Endothelial cell of umbilical vein (primary cell): ENCODE measurements at regions not wholly inside any gene's neighbourhood (a gene's known extent, or its start where the extent isn't known, plus 50 kb on each side); places are given as distances from the start of the nearest gene placed in this dataset.

Experiments used
- BruUV-seq: library from RNA; stranded (reverse); fragments of 400-500 nt; replicated peaks from 2 replicates; lab custom pipeline; 2021; lab: Mats Ljungman, UMichigan
- CTCF ChIA-PET: fragments of 300-600, 350-600 bp; sonication (Branson Sonifier 250); formaldehyde crosslinking; loops from one replicate; lab custom pipeline; 2021; ENCODE audit warnings: antibody characterized with exemption, inconsistent platforms; lab: Charles Lee
- POLR2A ChIA-PET: fragments of 300-600, 350-600 bp; sonication (Branson Sonifier 250); formaldehyde crosslinking; loops from one replicate; lab custom pipeline; 2021; ENCODE audit warnings: antibody characterized with exemption, inconsistent platforms; lab: Charles Lee
- DNase-seq: peaks from one replicate; pipeline ENCODE4 v3.0.0-alpha.2; 2011; ENCODE audit warnings: low read depth, low spot score
- FAIRE-seq: peaks from 2 replicates; lab custom pipeline; 2011; peaks lifted over from hg19 to GRCh38; lab: Jason Lieb, UNC
- H2AFZ ChIP-seq: 2 replicates; pipeline ENCODE4 v1.6.0; 2012; ENCODE audit warnings: low read depth, low read length, control low read depth, inconsistent platforms
- H3K27ac ChIP-seq: 2 replicates; pipeline ENCODE4 v1.5.1; 2011; ENCODE audit warnings: low read depth, mild to moderate bottlenecking, control low read depth, low read length, moderate library complexity; ENCODE audit not compliant: insufficient read depth
- H3K27me3 ChIP-seq, 2 experiments: 2 replicates each; pipeline versions ENCODE4 v1.6.0 to v1.6.1; 2011; ENCODE audit warnings: low read length in 2 of 2, mixed read lengths in 1 of 2; ENCODE audit not compliant: control insufficient read depth in 2 of 2, insufficient read depth in 2 of 2
- H3K36me3 ChIP-seq, 2 experiments: 2 replicates in 1 of 2; 3 replicates in 1 of 2; pipeline ENCODE4 v1.5.1; 2011; ENCODE audit warnings: low read length in 2 of 2, mild to moderate bottlenecking in 1 of 2, moderate library complexity in 1 of 2; ENCODE audit not compliant: control insufficient read depth in 2 of 2, insufficient read depth in 2 of 2; ENCODE audit errors: extremely low read depth in 1 of 2
- H3K4me1 ChIP-seq: 3 replicates; pipeline ENCODE4 v1.5.1; 2011; ENCODE audit warnings: mild to moderate bottlenecking, low read length; ENCODE audit not compliant: control insufficient read depth, insufficient read depth; ENCODE audit errors: extremely low read depth
- H3K4me2 ChIP-seq: 2 replicates; pipeline ENCODE4 v1.6.1; 2011; ENCODE audit warnings: low read length, control low read depth, mixed read lengths; ENCODE audit not compliant: insufficient read depth
- H3K4me3 ChIP-seq, 3 experiments: fragments of 200-600 bp in 1 of 3; sonication (generic), shearing (Covaris generic) in 1 of 3; replicated peaks in 1 of 3; 2 replicates each; pipeline ENCODE4 v1.5.1; 2011 to 2016; ENCODE audit warnings: control low read depth in 3 of 3, low read length in 3 of 3, mild to moderate bottlenecking in 2 of 3, inconsistent platforms in 1 of 3, low read depth in 1 of 3, moderate library complexity in 1 of 3; ENCODE audit not compliant: insufficient read depth in 1 of 3
- H3K79me2 ChIP-seq: 2 replicates; pipeline ENCODE4 v1.6.0; 2012; ENCODE audit warnings: low read length, inconsistent platforms; ENCODE audit not compliant: control insufficient read depth, insufficient read depth
- H3K9ac ChIP-seq: replicated peaks from 2 replicates; pipeline ENCODE3; 2011; ENCODE audit warnings: low read length, control low read depth; ENCODE audit not compliant: insufficient read depth; ENCODE audit errors: extremely low read depth
- H3K9me1 ChIP-seq: replicated peaks from 3 replicates; pipeline ENCODE4 v1.6.0; 2011; ENCODE audit warnings: mild to moderate bottlenecking, low read length; ENCODE audit not compliant: control insufficient read depth, insufficient read depth; ENCODE audit errors: extremely low read depth
- H3K9me3 ChIP-seq: replicated peaks from 2 replicates; pipeline ENCODE4 v1.5.1; 2012; ENCODE audit warnings: low read length, inconsistent platforms; ENCODE audit not compliant: control insufficient read depth, insufficient read depth
- H4K20me1 ChIP-seq: replicated peaks from 2 replicates; pipeline ENCODE3; 2011; ENCODE audit warnings: mild to moderate bottlenecking, low read length; ENCODE audit not compliant: control insufficient read depth, insufficient read depth; ENCODE audit errors: extremely low read depth
- EZH2 ChIP-seq: IDR thresholded peaks from 2 replicates; pipeline ENCODE4 v1.6.1; 2012; ENCODE audit warnings: borderline replicate concordance, low read depth, mild to moderate bottlenecking, moderate library complexity, low read length, inconsistent platforms; ENCODE audit not compliant: severe bottlenecking
- FOS ChIP-seq: IDR thresholded peaks from 2 replicates; pipeline ENCODE4 v1.6.1; 2011; ENCODE audit warnings: mild to moderate bottlenecking, low read length, moderate library complexity, borderline replicate concordance; ENCODE audit not compliant: insufficient read depth
- GATA2 ChIP-seq: IDR thresholded peaks from 2 replicates; pipeline ENCODE4 v1.7.0; 2011; ENCODE audit warnings: low read depth, mild to moderate bottlenecking, moderate library complexity, mixed read lengths, low read length; ENCODE audit not compliant: insufficient read length, insufficient read depth
- JUN ChIP-seq: IDR thresholded peaks from 2 replicates; pipeline ENCODE4 v1.6.1; 2011; ENCODE audit warnings: borderline replicate concordance, low read depth; ENCODE audit not compliant: insufficient read length, insufficient read depth
- MAX ChIP-seq: IDR thresholded peaks from 2 replicates; pipeline ENCODE4 v1.6.1; 2011; ENCODE audit not compliant: insufficient read depth, insufficient read length
- MYC ChIP-seq: IDR thresholded peaks from one replicate; pipeline ENCODE4 v1.6.1; 2011; ENCODE audit warnings: mild to moderate bottlenecking, low read depth, low read length
- POLR2A ChIP-seq: IDR thresholded peaks from 2 replicates; pipeline ENCODE4 v1.6.1; 2012; ENCODE audit warnings: low read depth, mild to moderate bottlenecking, control low read depth, low read length
- POLR2AphosphoS5 ChIP-seq: IDR thresholded peaks from 2 replicates; pipeline ENCODE4 v1.6.1; 2012; ENCODE audit warnings: low read depth, mild to moderate bottlenecking, control low read depth, low read length, moderate library complexity; ENCODE audit not compliant: insufficient read depth
- dilution Hi-C: fragments of 300-500 bp; cut with MboI; formaldehyde crosslinking; loops from one replicate; pipeline ENCODE4 v1.15.0; 2019; ENCODE audit warnings: low sequenced_read_pairs; ENCODE audit not compliant: extremely low pct_ligation_motif_present
- intact Hi-C: fragments of 100-400 bp; cut with micrococcal nuclease; formaldehyde crosslinking; loops from one replicate; pipeline ENCODE4 v1.10.0; 2022
- TF ChIP-seq, protein P1 (sequence below), 2 donors: IDR thresholded peaks; 1 replicate in 1 of 2; 2 replicates in 1 of 2; pipeline ENCODE4 v1.5.1; 2011; ENCODE audit warnings: low read length in 2 of 2, mild to moderate bottlenecking in 2 of 2, moderate library complexity in 2 of 2, control low read depth in 1 of 2, inconsistent platforms in 1 of 2, low read depth in 1 of 2; ENCODE audit not compliant: insufficient read depth in 1 of 2; ENCODE audit errors: extremely low read depth in 1 of 2

DNA sequence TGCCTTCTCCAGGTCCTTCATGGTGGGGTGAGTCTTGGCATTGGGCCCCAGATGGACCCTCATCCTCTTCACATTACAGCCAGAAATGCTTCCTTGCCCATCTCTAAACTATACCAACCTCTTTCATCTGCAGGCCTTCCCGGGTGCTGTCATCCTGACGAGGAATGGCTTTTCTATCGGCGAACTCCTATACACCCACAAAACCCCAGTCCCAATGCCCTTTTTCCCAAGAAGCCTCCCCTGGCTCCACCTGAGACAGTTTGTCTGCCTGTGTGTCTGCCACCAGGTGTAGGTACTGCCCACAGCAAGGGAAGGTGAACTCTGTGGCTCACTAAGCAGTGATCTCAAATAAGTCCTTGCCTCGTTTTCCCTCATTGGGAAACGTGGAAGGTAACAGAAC lies 55.3 kb downstream of the PTPRS start:
- Histone ChIP-seq H3K9me3 (no peaks in the 10 kb centered on the region), H3K79me2 (no peaks in the 10 kb centered on the region), H3K36me3 (no peaks in the 10 kb centered on the region), H3K4me2 (no peak overlapping the region), H2AFZ (no peak overlapping the region), H3K9me1 (no peaks in the 10 kb centered on the region), H3K9ac (no peak overlapping the region), H3K4me3 (no peak overlapping the region), H4K20me1 (no peaks in the 10 kb centered on the region), H3K27me3 (no peaks in the 10 kb centered on the region), H3K4me1 (peaks cover 3% of the 10 kb centered on the region), H3K27ac (no peak overlapping the region)
- TF ChIP-seq POLR2A: no peak
- TF ChIP-seq JUN: no peak
- TF ChIP-seq, protein P1, sequence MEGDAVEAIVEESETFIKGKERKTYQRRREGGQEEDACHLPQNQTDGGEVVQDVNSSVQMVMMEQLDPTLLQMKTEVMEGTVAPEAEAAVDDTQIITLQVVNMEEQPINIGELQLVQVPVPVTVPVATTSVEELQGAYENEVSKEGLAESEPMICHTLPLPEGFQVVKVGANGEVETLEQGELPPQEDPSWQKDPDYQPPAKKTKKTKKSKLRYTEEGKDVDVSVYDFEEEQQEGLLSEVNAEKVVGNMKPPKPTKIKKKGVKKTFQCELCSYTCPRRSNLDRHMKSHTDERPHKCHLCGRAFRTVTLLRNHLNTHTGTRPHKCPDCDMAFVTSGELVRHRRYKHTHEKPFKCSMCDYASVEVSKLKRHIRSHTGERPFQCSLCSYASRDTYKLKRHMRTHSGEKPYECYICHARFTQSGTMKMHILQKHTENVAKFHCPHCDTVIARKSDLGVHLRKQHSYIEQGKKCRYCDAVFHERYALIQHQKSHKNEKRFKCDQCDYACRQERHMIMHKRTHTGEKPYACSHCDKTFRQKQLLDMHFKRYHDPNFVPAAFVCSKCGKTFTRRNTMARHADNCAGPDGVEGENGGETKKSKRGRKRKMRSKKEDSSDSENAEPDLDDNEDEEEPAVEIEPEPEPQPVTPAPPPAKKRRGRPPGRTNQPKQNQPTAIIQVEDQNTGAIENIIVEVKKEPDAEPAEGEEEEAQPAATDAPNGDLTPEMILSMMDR (IDR thresholded peaks at IDR 0.05; ENCODE audit: extremely low read depth in 1 of 2, insufficient read depth in 1 of 2, low read depth in 1 of 2, low read length in 2 of 2): no peak
- no peak for TF ChIP-seq FOS
- TF ChIP-seq GATA2: no peak
- no peak for TF ChIP-seq MYC
- TF ChIP-seq POLR2AphosphoS5: no peak
- TF ChIP-seq EZH2: no peak
- no peak for TF ChIP-seq MAX
- ChIA-PET CTCF (no interaction called here), POLR2A (no interaction called here)
- no peak for DNase-seq
- no peak for FAIRE-seq
- dilution Hi-C loops: no loop called here
- BruUV-seq: no TSS peak
- intact Hi-C loops: no loop called here
